HEK293 (cell line): ENCODE measurements at regions not wholly inside any gene's neighbourhood (a gene's known extent, or its start where the extent isn't known, plus 50 kb on each side); places are given as distances from the start of the nearest gene placed in this dataset.

ENCODE experiments used
- CTCF ChIA-PET: fragments of 350-600 bp; formaldehyde crosslinking; extraction: SDS; loops from one replicate; lab custom pipeline; 2021; ENCODE audit warnings: antibody characterized with exemption; lab: Yijun Ruan, JAX
- POLR2A ChIA-PET: fragments of 300-600 bp; formaldehyde crosslinking; extraction: SDS; loops from one replicate; lab custom pipeline; 2020; ENCODE audit warnings: antibody characterized with exemption, inconsistent platforms; lab: Yijun Ruan, JAX
- H3K27ac ChIP-seq: fragments of 200-500 bp; sonication (Bioruptor generic); 2 replicates; pipeline ENCODE4 v1.5.1; 2014; ENCODE audit warnings: low read depth, low read length, control low read depth, inconsistent platforms; ENCODE audit errors: extremely low read depth
- H3K36me3 ChIP-seq, 2 experiments: fragments of 200-500 bp in 1 of 2; sonication (Bioruptor generic) in 1 of 2; 1 replicate in 1 of 2; 2 replicates in 1 of 2; pipeline ENCODE4 v1.5.1; 2014 to 2017; ENCODE audit warnings: inconsistent platforms in 2 of 2, low read length in 2 of 2; ENCODE audit not compliant: control insufficient read depth in 2 of 2, insufficient read depth in 1 of 2
- H3K4me1 ChIP-seq: fragments of 200-500 bp; sonication (Bioruptor generic); 2 replicates; pipeline ENCODE4 v1.5.1; 2014; ENCODE audit warnings: mild to moderate bottlenecking, low read length, inconsistent platforms; ENCODE audit not compliant: control insufficient read depth, insufficient read depth
- H3K4me3 ChIP-seq: 2 replicates; pipeline ENCODE4 v1.5.1; 2011; ENCODE audit warnings: low read depth, mild to moderate bottlenecking, control low read depth, low read length, moderate library complexity
- H3K9me3 ChIP-seq: fragments of 200-500 bp; sonication (Bioruptor generic); 2 replicates; pipeline ENCODE4 v1.5.1; 2014; ENCODE audit warnings: low read depth, low read length, inconsistent platforms; ENCODE audit not compliant: control insufficient read depth, insufficient read depth
- GLI4 ChIP-seq: fragments of 450-650 bp; formaldehyde crosslinking; IDR thresholded peaks from 2 replicates; pipeline ENCODE4 v1.5.1; 2016; ENCODE audit warnings: missing biosample characterization, missing genetic modification characterization
- GLIS1 ChIP-seq: fragments of 450-650 bp; formaldehyde crosslinking; IDR thresholded peaks from 2 replicates; pipeline ENCODE4 v1.5.1; 2016; ENCODE audit warnings: missing biosample characterization, missing genetic modification characterization
- KLF7 ChIP-seq: fragments of 450-650 bp; formaldehyde crosslinking; IDR thresholded peaks from 2 replicates; pipeline ENCODE4 v1.5.1; 2016; ENCODE audit warnings: missing biosample characterization, missing genetic modification characterization, borderline replicate concordance
- OVOL3 ChIP-seq: fragments of 450-650 bp; formaldehyde crosslinking; IDR thresholded peaks from 2 replicates; pipeline ENCODE4 v1.5.1; 2016; ENCODE audit warnings: missing biosample characterization, missing genetic modification characterization
- PRDM6 ChIP-seq: fragments of 450-650 bp; formaldehyde crosslinking; IDR thresholded peaks from 2 replicates; pipeline ENCODE4 v1.5.1; 2017; ENCODE audit warnings: missing biosample characterization, missing genetic modification characterization
- SETDB1 ChIP-seq: IDR thresholded peaks from one replicate; pipeline ENCODE4 v1.6.1; 2017; ENCODE audit warnings: mild to moderate bottlenecking, low read length, moderate library complexity, mixed read lengths; ENCODE audit not compliant: insufficient read length
- SP3 ChIP-seq: fragments of 450-650 bp; formaldehyde crosslinking; IDR thresholded peaks from 2 replicates; pipeline ENCODE4 v1.5.1; 2016; ENCODE audit warnings: missing biosample characterization, missing genetic modification characterization
- ZNF148 ChIP-seq: fragments of 450-650 bp; formaldehyde crosslinking; IDR thresholded peaks from 2 replicates; pipeline ENCODE4 v1.5.0; 2017; ENCODE audit warnings: missing biosample characterization, missing genetic modification characterization, borderline replicate concordance
- ZNF184 ChIP-seq: fragments of 450-650 bp; IDR thresholded peaks from 2 replicates; pipeline ENCODE4 v1.5.1; 2018; ENCODE audit warnings: missing biosample characterization, mild to moderate bottlenecking, missing genetic modification characterization
- ZNF2 ChIP-seq: fragments of 450-650 bp; formaldehyde crosslinking; IDR thresholded peaks from 2 replicates; pipeline ENCODE4 v1.5.1; 2016; ENCODE audit warnings: missing biosample characterization, missing genetic modification characterization
- ZNF221 ChIP-seq: fragments of 450-650 bp; formaldehyde crosslinking; IDR thresholded peaks from 2 replicates; pipeline ENCODE4 v1.5.1; 2017; ENCODE audit warnings: missing biosample characterization, missing genetic modification characterization, borderline replicate concordance
- ZNF311 ChIP-seq: fragments of 450-650 bp; formaldehyde crosslinking; IDR thresholded peaks from 2 replicates; pipeline ENCODE4 v1.5.1; 2017; ENCODE audit warnings: missing biosample characterization, missing genetic modification characterization, borderline replicate concordance
- ZNF324 ChIP-seq: fragments of 450-650 bp; formaldehyde crosslinking; IDR thresholded peaks from 2 replicates; pipeline ENCODE4 v1.5.1; 2016; ENCODE audit warnings: missing biosample characterization, missing genetic modification characterization
- ZNF366 ChIP-seq: fragments of 450-650 bp; formaldehyde crosslinking; conservative IDR thresholded peaks from 2 replicates; pipeline ENCODE4 v1.5.1; 2016; ENCODE audit warnings: missing biosample characterization, missing genetic modification characterization
- ZNF423 ChIP-seq: fragments of 450-650 bp; formaldehyde crosslinking; IDR thresholded peaks from 2 replicates; pipeline ENCODE4 v1.5.1; 2016; ENCODE audit warnings: missing biosample characterization, missing genetic modification characterization
- ZNF555 ChIP-seq: fragments of 450-650 bp; formaldehyde crosslinking; conservative IDR thresholded peaks from 2 replicates; pipeline ENCODE4 v1.5.1; 2017; ENCODE audit warnings: missing biosample characterization, mild to moderate bottlenecking, missing genetic modification characterization, inconsistent platforms
- ZNF560 ChIP-seq: fragments of 450-650 bp; formaldehyde crosslinking; IDR thresholded peaks from 2 replicates; pipeline ENCODE4 v1.5.1; 2017; ENCODE audit warnings: missing biosample characterization, missing genetic modification characterization, borderline replicate concordance
- ZNF623 ChIP-seq: fragments of 450-650 bp; formaldehyde crosslinking; IDR thresholded peaks from 2 replicates; pipeline ENCODE4 v1.5.1; 2016; ENCODE audit warnings: missing biosample characterization, missing genetic modification characterization
- ZNF704 ChIP-seq: fragments of 450-650 bp; formaldehyde crosslinking; IDR thresholded peaks from 2 replicates; pipeline ENCODE4 v1.5.1; 2016; ENCODE audit warnings: missing biosample characterization, missing genetic modification characterization
- ZSCAN18 ChIP-seq: fragments of 450-650 bp; formaldehyde crosslinking; IDR thresholded peaks from 2 replicates; pipeline ENCODE4 v1.5.1; 2016; ENCODE audit warnings: missing biosample characterization, missing genetic modification characterization

- TF ChIP-seq ZNF623 (tag by site-specific recombination) (no peak), ZNF221 (tag by site-specific recombination) (no peak), OVOL3 (tag by site-specific recombination) (no peak), SP3 (tag by site-specific recombination) (no peak)
- no peaks in the 10 kb centered on the region for H3K36me3 ChIP-seq
- H3K4me1 ChIP-seq: no peaks in the 10 kb centered on the region
- H3K4me3 ChIP-seq: no peak overlapping the region
- H3K9me3 ChIP-seq: no peaks in the 10 kb centered on the region
- ChIA-PET CTCF (no interaction called here), POLR2A (no interaction called here)
- no peak overlapping the region for H3K27ac ChIP-seq
Observed at GRCh38 chr15:53216036-53216435, 425.9 kb upstream of the ONECUT1 start.

GRCh38 chr15:53213336-53213735 lies 423.2 kb upstream of the ONECUT1 start:
- POLR2A ChIA-PET: no interaction called here
- no peaks in the 10 kb centered on the region for H3K4me1 ChIP-seq
- no peaks in the 10 kb centered on the region for H3K36me3 ChIP-seq
- H3K9me3 ChIP-seq: no peaks in the 10 kb centered on the region
- no peak overlapping the region for H3K27ac ChIP-seq
- TF ChIP-seq ZNF148 (tag by site-specific recombination) (no peak), SETDB1 (no peak), ZNF560 (tag by site-specific recombination) (no peak), GLI4 (tag by site-specific recombination) (no peak), ZNF2 (no peak)
- CTCF ChIA-PET: interaction anchor here (0.6 to 0.8 kb wide), 2 partner anchors 13 to 22 kb away, joined by 3 to 4 read pairs; no protein-coding TSS in a partner anchor
- no peak overlapping the region for H3K4me3 ChIP-seq

GRCh38 chr15:53212785-53213184 lies 422.6 kb upstream of the ONECUT1 start:
- Histone ChIP-seq H3K9me3 (no peaks in the 10 kb centered on the region), H3K4me3 (no peak overlapping the region), H3K4me1 (no peaks in the 10 kb centered on the region), H3K27ac (no peak overlapping the region), H3K36me3 (no peaks in the 10 kb centered on the region)
- TF ChIP-seq ZNF324 (tag by site-specific recombination): no peak
- no peak for TF ChIP-seq ZNF311 (tag by site-specific recombination)
- TF ChIP-seq ZNF366 (tag by site-specific recombination): no peak
- ChIA-PET POLR2A (no interaction called here), CTCF (interaction anchor here (0.6 kb wide), 1 partner anchor 22 kb away, joined by 3 read pairs; no protein-coding TSS in a partner anchor)

- Histone ChIP-seq H3K4me3 (no peak overlapping the region), H3K36me3 (no peaks in the 10 kb centered on the region), H3K4me1 (no peaks in the 10 kb centered on the region), H3K27ac (no peak overlapping the region), H3K9me3 (no peaks in the 10 kb centered on the region)
- ChIA-PET CTCF (interaction anchor here (0.7 kb wide), 1 partner anchor 431 kb away, joined by 4 read pairs; no protein-coding TSS in a partner anchor), POLR2A (no interaction called here)
- TF ChIP-seq ZSCAN18 (no peak), GLIS1 (tag by site-specific recombination) (no peak), KLF7 (tag by site-specific recombination) (no peak), ZNF423 (tag by site-specific recombination) (no peak), ZNF555 (tag by site-specific recombination) (no peak), ZNF184 (tag by site-specific recombination) (no peak), ZNF704 (no peak), PRDM6 (tag by site-specific recombination) (no peak)
Observed at GRCh38 chr15:53210653-53211052, 420.5 kb upstream of the ONECUT1 start.
